HepG2 (cell line): ENCODE measurements at regions not wholly inside any gene's neighbourhood (a gene's known extent, or its start where the extent isn't known, plus 50 kb on each side); places are given as distances from the start of the nearest gene placed in this dataset.

ENCODE experiments used
- ATAC-seq: fragments of 200-7000 bp; cut with Tn5 transposase; 3 replicates; pipeline ENCODE4 v1.9.1; 2020; ENCODE audit warnings: mild to moderate bottlenecking, moderate library complexity
- BruUV-seq: library from RNA; stranded (reverse); fragments of 400-500 nt; replicated peaks from 2 replicates; lab custom pipeline; 2021; lab: Mats Ljungman, UMichigan
- CTCF ChIA-PET: fragments of 300-600 bp; formaldehyde crosslinking; extraction: SDS; loops from one replicate; lab custom pipeline; 2021; ENCODE audit warnings: low total read pairs, inconsistent platforms, low intra/inter-chr PET ratio; lab: Yijun Ruan, JAX
- POLR2A ChIA-PET: fragments of 350-600 bp; sonication (Branson Sonifier 250); formaldehyde crosslinking; loops from one replicate; lab custom pipeline; 2020; ENCODE audit warnings: antibody characterized with exemption, inconsistent platforms; lab: Yijun Ruan, JAX
- DNase-seq: peaks from one replicate; pipeline ENCODE4 v3.0.0-alpha.2; 2015; ENCODE audit warnings: low spot score
- FAIRE-seq: peaks from 3 replicates; lab custom pipeline; 2011; peaks lifted over from hg19 to GRCh38; lab: Jason Lieb, UNC
- H2AFZ ChIP-seq: one replicate; pipeline ENCODE4 v1.6.1; 2011; ENCODE audit warnings: low read length, inconsistent platforms
- H3K27ac ChIP-seq: fragments of 300-600 bp; 3 replicates; pipeline ENCODE4 v1.8.0; 2011; ENCODE audit warnings: mixed run types, mild to moderate bottlenecking, mixed read lengths, low read length, inconsistent platforms; ENCODE audit not compliant: insufficient read depth; ENCODE audit errors: extremely low read length
- H3K27me3 ChIP-seq, 2 experiments: fragments of 200-600 bp in 1 of 2; 2 replicates in 1 of 2; 3 replicates in 1 of 2; pipeline versions ENCODE4 v1.6.0 to v1.8.0; 2011; ENCODE audit warnings: low read length in 2 of 2, mild to moderate bottlenecking in 2 of 2, moderate library complexity in 2 of 2, inconsistent platforms in 1 of 2; ENCODE audit not compliant: insufficient read depth in 2 of 2, control insufficient read depth in 1 of 2
- H3K36me3 ChIP-seq, 2 experiments: fragments of 200-600 bp in 1 of 2; replicated peaks in 1 of 2; 2 replicates in 1 of 2; 3 replicates in 1 of 2; pipeline versions ENCODE4 v1.5.1 to v1.8.0; 2011; ENCODE audit warnings: low read length in 2 of 2, inconsistent platforms in 1 of 2; ENCODE audit not compliant: insufficient read depth in 2 of 2, control insufficient read depth in 1 of 2
- H3K4me1 ChIP-seq: 2 replicates; pipeline ENCODE4 v1.5.1; 2012; ENCODE audit warnings: low read length, inconsistent platforms; ENCODE audit not compliant: insufficient read depth
- H3K4me2 ChIP-seq: 2 replicates; pipeline ENCODE4 v1.6.0; 2011; ENCODE audit warnings: low read depth, low read length, inconsistent platforms
- H3K4me3 ChIP-seq, 3 experiments: fragments of 200-600 bp in 1 of 3; sonication (generic), shearing (Covaris generic) in 1 of 3; replicated peaks in 1 of 3; 2 replicates each; pipeline ENCODE4 v1.5.1; 2011 to 2016; ENCODE audit warnings: low read length in 3 of 3, inconsistent platforms in 2 of 3, low read depth in 2 of 3, mild to moderate bottlenecking in 2 of 3, control low read depth in 1 of 3, mixed read lengths in 1 of 3; ENCODE audit not compliant: insufficient read depth in 1 of 3
- H3K79me2 ChIP-seq: one replicate; pipeline ENCODE4 v1.6.1; 2011; ENCODE audit warnings: low read length, inconsistent platforms; ENCODE audit not compliant: insufficient read depth
- H3K9ac ChIP-seq: 2 replicates; pipeline ENCODE4 v1.6.0; 2011; ENCODE audit warnings: mild to moderate bottlenecking, low read depth, low read length, inconsistent platforms; ENCODE audit not compliant: insufficient read depth
- H3K9me3 ChIP-seq: 2 replicates; pipeline ENCODE4 v1.5.1; 2012; ENCODE audit warnings: mild to moderate bottlenecking, low read length
- H4K20me1 ChIP-seq: 2 replicates; pipeline ENCODE4 v1.6.0; 2011; ENCODE audit warnings: inconsistent platforms, mild to moderate bottlenecking, low read length, moderate library complexity; ENCODE audit not compliant: insufficient read depth
- CEBPG ChIP-seq: IDR thresholded peaks from 2 replicates; pipeline ENCODE4 v1.6.1; 2016
- DMAP1 ChIP-seq: IDR thresholded peaks from 2 replicates; pipeline ENCODE4 v1.6.1; 2016
- ELF1 ChIP-seq: sonication (generic); formaldehyde crosslinking; IDR thresholded peaks from 2 replicates; pipeline ENCODE4 v1.4.0; 2020; ENCODE audit warnings: missing genetic modification reagents
- FOXC1 ChIP-seq: sonication (generic); formaldehyde crosslinking; IDR thresholded peaks from 2 replicates; pipeline ENCODE4 v1.8.0; 2022; ENCODE audit warnings: mild to moderate bottlenecking, missing genetic modification reagents, borderline replicate concordance
- GATAD1 ChIP-seq: IDR thresholded peaks from 2 replicates; pipeline ENCODE4 v1.6.1; 2016; ENCODE audit warnings: missing genetic modification reagents, missing compliant biosample characterization
- KLF13 ChIP-seq: sonication (generic); formaldehyde crosslinking; IDR thresholded peaks from 2 replicates; pipeline ENCODE4 v1.4.0; 2020; ENCODE audit warnings: mild to moderate bottlenecking, missing genetic modification reagents
- KLF16 ChIP-seq, 2 experiments: sonication (generic) in 1 of 2; formaldehyde crosslinking in 1 of 2; IDR thresholded peaks; 2 replicates each; pipeline versions ENCODE4 v1.6.1 to v1.8.0; 2016 to 2023; ENCODE audit warnings: missing genetic modification reagents in 2 of 2, missing compliant biosample characterization in 1 of 2
- MEIS1 ChIP-seq: sonication (generic); formaldehyde crosslinking; IDR thresholded peaks from 2 replicates; pipeline ENCODE4 v1.9.0; 2021; ENCODE audit warnings: mild to moderate bottlenecking, missing genetic modification reagents, moderate library complexity, borderline replicate concordance
- NR2F2 ChIP-seq: IDR thresholded peaks from 2 replicates; pipeline ENCODE4 v1.6.1; 2012; ENCODE audit warnings: low read depth, inconsistent platforms, borderline replicate concordance
- PHB2 ChIP-seq: fragments of 450-650 bp; IDR thresholded peaks from 2 replicates; pipeline ENCODE4 v1.6.1; 2018; ENCODE audit not compliant: partially characterized antibody
- POLR2A ChIP-seq, 2 experiments: IDR thresholded peaks; 2 replicates each; pipeline ENCODE4 v1.6.1; 2011; ENCODE audit warnings: low read depth in 2 of 2, low read length in 2 of 2, mild to moderate bottlenecking in 1 of 2, moderate library complexity in 1 of 2; ENCODE audit not compliant: insufficient read depth in 1 of 2
- RBM22 ChIP-seq: fragments of 200-400 bp; formaldehyde crosslinking; optimal IDR thresholded peaks from 2 replicates; pipeline ENCODE3; 2017; ENCODE audit warnings: mild to moderate bottlenecking, low read length, moderate library complexity
- RXRB ChIP-seq: IDR thresholded peaks from 2 replicates; pipeline ENCODE4 v1.6.1; 2016; ENCODE audit warnings: borderline replicate concordance, missing genetic modification reagents, missing compliant biosample characterization
- SKI ChIP-seq: fragments of 450-650 bp; IDR thresholded peaks from one replicate; pipeline ENCODE4 v1.6.1; 2018; ENCODE audit warnings: mild to moderate bottlenecking; ENCODE audit not compliant: partially characterized antibody
- SOX6 ChIP-seq, 2 experiments: fragments of 450-650 bp in 1 of 2; sonication (generic) in 1 of 2; formaldehyde crosslinking in 1 of 2; IDR thresholded peaks; 2 replicates each; pipeline versions ENCODE4 v1.4.0 to v1.6.1; 2017 to 2020; ENCODE audit warnings: antibody characterized with exemption in 1 of 2, mild to moderate bottlenecking in 1 of 2, missing genetic modification reagents in 1 of 2
- TCF12 ChIP-seq, 2 experiments: fragments of 450-650 bp in 1 of 2; sonication (generic) in 1 of 2; formaldehyde crosslinking in 1 of 2; IDR thresholded peaks; 2 replicates each; pipeline versions ENCODE4 v1.6.1 to v1.8.0; 2017 to 2022; ENCODE audit warnings: antibody characterized with exemption in 1 of 2, mild to moderate bottlenecking in 1 of 2, missing genetic modification reagents in 1 of 2, moderate library complexity in 1 of 2
- ZBTB3 ChIP-seq: sonication (generic); formaldehyde crosslinking; IDR thresholded peaks from 2 replicates; pipeline ENCODE4 v1.4.0; 2020; ENCODE audit warnings: low read depth, mild to moderate bottlenecking, moderate library complexity, missing genetic modification reagents, borderline replicate concordance
- ZNF124 ChIP-seq: sonication (generic); formaldehyde crosslinking; IDR thresholded peaks from 2 replicates; pipeline ENCODE4 v1.4.0; 2020; ENCODE audit warnings: missing genetic modification reagents
- ZNF331 ChIP-seq: sonication (generic); formaldehyde crosslinking; IDR thresholded peaks from 2 replicates; pipeline ENCODE4 v1.4.0; 2020; ENCODE audit warnings: missing genetic modification reagents
- ZNF430 ChIP-seq: sonication (generic); formaldehyde crosslinking; IDR thresholded peaks from 2 replicates; pipeline ENCODE4 v1.9.0; 2021; ENCODE audit warnings: mild to moderate bottlenecking, missing genetic modification reagents
- ZNF616 ChIP-seq: sonication (generic); formaldehyde crosslinking; IDR thresholded peaks from 2 replicates; pipeline ENCODE4 v1.5.0; 2020; ENCODE audit warnings: low read depth, mild to moderate bottlenecking, missing genetic modification reagents
- ZNF644 ChIP-seq: IDR thresholded peaks from 2 replicates; pipeline ENCODE4 v1.6.1; 2016; ENCODE audit warnings: low read depth
- ZNF850 ChIP-seq: sonication (generic); formaldehyde crosslinking; conservative IDR thresholded peaks from 2 replicates; pipeline ENCODE4 v1.9.0; 2021; ENCODE audit warnings: mild to moderate bottlenecking, missing genetic modification reagents
- ZSCAN31 ChIP-seq: sonication (generic); formaldehyde crosslinking; IDR thresholded peaks from 2 replicates; pipeline ENCODE4 v1.5.0; 2020; ENCODE audit warnings: low read depth, mild to moderate bottlenecking, missing genetic modification reagents
- WGBS: methylation state at CpG from one replicate; pipeline ENCODE4 v1.1.6; 2017; ENCODE audit warnings: low lambda C conversion rate; 5-methylcytosine and 5-hydroxymethylcytosine counted together
- in situ Hi-C: cut with HindIII; loops from 2 replicates; pipeline ENCODE4 v1.10.0; 2017; ENCODE audit warnings: low pct_unique_long_range_greater_than_20kb; ENCODE audit not compliant: extremely low pct_ligation_motif_present
- intact Hi-C: fragments of 100-400 bp; cut with micrococcal nuclease; formaldehyde crosslinking; loops from one replicate; pipeline ENCODE4 v1.10.0; 2022; ENCODE audit not compliant: unreplicated experiment
- TF ChIP-seq, protein P1 (sequence below): sonication (generic); formaldehyde crosslinking; IDR thresholded peaks from 2 replicates; pipeline ENCODE4 v1.5.1; 2020; ENCODE audit warnings: mild to moderate bottlenecking, missing genetic modification reagents, moderate library complexity

DNA sequence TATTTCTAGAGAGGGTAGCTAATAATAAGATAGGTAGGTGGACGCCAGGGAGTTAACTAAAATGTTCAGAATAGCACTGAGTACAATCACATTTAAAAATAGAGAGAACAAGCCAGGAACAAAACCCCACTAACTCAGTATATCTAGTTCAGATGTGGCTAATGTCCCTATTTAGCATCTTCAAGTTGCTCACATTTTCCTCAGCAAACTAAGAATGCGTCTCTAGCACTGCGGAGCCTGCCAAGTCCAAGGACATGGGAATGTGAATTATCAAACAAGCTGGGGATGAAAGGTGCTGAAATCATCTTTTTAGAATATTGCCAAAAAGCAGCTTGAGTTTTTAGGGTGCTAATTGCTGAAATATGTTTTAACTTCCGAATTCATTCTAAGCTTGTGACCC is 398.5 kb upstream of the FIGN start (continued):
- TF ChIP-seq NR2F2 = no peak
- TF ChIP-seq ZBTB3 = no peak
- no peak for TF ChIP-seq FOXC1
- no peak for TF ChIP-seq DMAP1
- TF ChIP-seq ZNF124 (CRISPR knock-in tag) = no peak
- no peak for TF ChIP-seq ZNF616 (CRISPR knock-in tag)
- TF ChIP-seq KLF16 (CRISPR knock-in tag; IDR thresholded peaks at IDR 0.05) = no peak
- TF ChIP-seq GATAD1 (CRISPR knock-in tag) = no peak
- no peak for TF ChIP-seq ZNF850 (CRISPR knock-in tag)

GRCh38 chr2:164127971-164128527 is 392.2 kb upstream of the FIGN start:
- TF ChIP-seq MEIS1 (CRISPR knock-in tag) (no peak), SOX6 (IDR thresholded peaks at IDR 0.05) (no peak), SOX6 (CRISPR knock-in tag; IDR thresholded peaks at IDR 0.05) (no peak), SKI (no peak), ZNF331 (CRISPR knock-in tag) (no peak), POLR2A (IDR thresholded peaks at IDR 0.05; ENCODE audit: insufficient read depth in 1 of 2, low read depth in 2 of 2, low read length in 2 of 2) (no peak), TCF12 (IDR thresholded peaks at IDR 0.05) (no peak), TCF12 (CRISPR knock-in tag; IDR thresholded peaks at IDR 0.05) (no peak), ZNF430 (CRISPR knock-in tag) (no peak), PHB2 (no peak), ZSCAN31 (CRISPR knock-in tag) (no peak), RXRB (CRISPR knock-in tag) (no peak), KLF13 (CRISPR knock-in tag) (no peak), RBM22 (no peak), CEBPG (CRISPR knock-in tag) (no peak), ELF1 (no peak), ZNF644 (CRISPR knock-in tag) (no peak)
- TF ChIP-seq, protein P1, sequence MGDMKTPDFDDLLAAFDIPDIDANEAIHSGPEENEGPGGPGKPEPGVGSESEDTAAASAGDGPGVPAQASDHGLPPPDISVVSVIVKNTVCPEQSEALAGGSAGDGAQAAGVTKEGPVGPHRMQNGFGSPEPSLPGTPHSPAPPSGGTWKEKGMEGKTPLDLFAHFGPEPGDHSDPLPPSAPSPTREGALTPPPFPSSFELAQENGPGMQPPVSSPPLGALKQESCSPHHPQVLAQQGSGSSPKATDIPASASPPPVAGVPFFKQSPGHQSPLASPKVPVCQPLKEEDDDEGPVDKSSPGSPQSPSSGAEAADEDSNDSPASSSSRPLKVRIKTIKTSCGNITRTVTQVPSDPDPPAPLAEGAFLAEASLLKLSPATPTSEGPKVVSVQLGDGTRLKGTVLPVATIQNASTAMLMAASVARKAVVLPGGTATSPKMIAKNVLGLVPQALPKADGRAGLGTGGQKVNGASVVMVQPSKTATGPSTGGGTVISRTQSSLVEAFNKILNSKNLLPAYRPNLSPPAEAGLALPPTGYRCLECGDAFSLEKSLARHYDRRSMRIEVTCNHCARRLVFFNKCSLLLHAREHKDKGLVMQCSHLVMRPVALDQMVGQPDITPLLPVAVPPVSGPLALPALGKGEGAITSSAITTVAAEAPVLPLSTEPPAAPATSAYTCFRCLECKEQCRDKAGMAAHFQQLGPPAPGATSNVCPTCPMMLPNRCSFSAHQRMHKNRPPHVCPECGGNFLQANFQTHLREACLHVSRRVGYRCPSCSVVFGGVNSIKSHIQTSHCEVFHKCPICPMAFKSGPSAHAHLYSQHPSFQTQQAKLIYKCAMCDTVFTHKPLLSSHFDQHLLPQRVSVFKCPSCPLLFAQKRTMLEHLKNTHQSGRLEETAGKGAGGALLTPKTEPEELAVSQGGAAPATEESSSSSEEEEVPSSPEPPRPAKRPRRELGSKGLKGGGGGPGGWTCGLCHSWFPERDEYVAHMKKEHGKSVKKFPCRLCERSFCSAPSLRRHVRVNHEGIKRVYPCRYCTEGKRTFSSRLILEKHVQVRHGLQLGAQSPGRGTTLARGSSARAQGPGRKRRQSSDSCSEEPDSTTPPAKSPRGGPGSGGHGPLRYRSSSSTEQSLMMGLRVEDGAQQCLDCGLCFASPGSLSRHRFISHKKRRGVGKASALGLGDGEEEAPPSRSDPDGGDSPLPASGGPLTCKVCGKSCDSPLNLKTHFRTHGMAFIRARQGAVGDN = no peak
- TF ChIP-seq, all 625 proteins: peak for 0
- Histone ChIP-seq H3K4me3 (no peak overlapping the region), H4K20me1 (no peaks in the 10 kb centered on the region), H3K9ac (no peak overlapping the region), H2AFZ (no peak overlapping the region), H3K9me3 (no peaks in the 10 kb centered on the region), H3K4me1 (no peaks in the 10 kb centered on the region), H3K79me2 (no peaks in the 10 kb centered on the region), H3K27ac (no peak overlapping the region), H3K4me2 (no peak overlapping the region), H3K27me3 (no peaks in the 10 kb centered on the region), H3K36me3 (no peaks in the 10 kb centered on the region)
- ChIA-PET POLR2A (no interaction called here), CTCF (no interaction called here)
- intact Hi-C loops = no loop called here
- in situ Hi-C loops = no loop called here
- no peak for DNase-seq
- no TSS peak for BruUV-seq
- ATAC-seq = no peak
- 22% methylated on average over 9 of the region's 9 CpGs for WGBS
- FAIRE-seq = no peak
